HepG2 (cell line): ENCODE measurements at regions not wholly inside any gene's neighbourhood (a gene's known extent, or its start where the extent isn't known, plus 50 kb on each side); places are given as distances from the start of the nearest gene placed in this dataset.

Experiments used
- CEBPG ChIP-seq: IDR thresholded peaks from 2 replicates; pipeline ENCODE4 v1.6.1; 2016
- FOXK1 ChIP-seq: sonication (generic); formaldehyde crosslinking; IDR thresholded peaks from 2 replicates; pipeline ENCODE4 v1.4.0; 2020; ENCODE audit warnings: low read depth, missing genetic modification reagents, borderline replicate concordance
- ISX ChIP-seq: sonication (generic); formaldehyde crosslinking; conservative IDR thresholded peaks from 2 replicates; pipeline ENCODE4 v1.5.0; 2020; ENCODE audit warnings: missing genetic modification reagents
- MBNL3 ChIP-seq: fragments of 250-450 bp; sonication (Bioruptor Pico); conservative IDR thresholded peaks from 2 replicates; pipeline ENCODE4 v1.8.0; 2022; ENCODE audit warnings: mild to moderate bottlenecking, inconsistent platforms
- NONO ChIP-seq, 2 experiments: fragments of 450-650 bp in 1 of 2; sonication (generic) in 1 of 2; formaldehyde crosslinking in 1 of 2; IDR thresholded peaks in 1 of 2; conservative IDR thresholded peaks in 1 of 2; 2 replicates each; pipeline versions ENCODE4 v1.6.1 to v1.8.0; 2017 to 2022; ENCODE audit warnings: mild to moderate bottlenecking in 1 of 2, missing genetic modification reagents in 1 of 2, moderate library complexity in 1 of 2
- TF ChIP-seq, protein P1 (sequence below): sonication (generic); formaldehyde crosslinking; IDR thresholded peaks from 2 replicates; pipeline ENCODE4 v1.5.1; 2020; ENCODE audit warnings: mild to moderate bottlenecking, missing genetic modification reagents, moderate library complexity

DNA sequence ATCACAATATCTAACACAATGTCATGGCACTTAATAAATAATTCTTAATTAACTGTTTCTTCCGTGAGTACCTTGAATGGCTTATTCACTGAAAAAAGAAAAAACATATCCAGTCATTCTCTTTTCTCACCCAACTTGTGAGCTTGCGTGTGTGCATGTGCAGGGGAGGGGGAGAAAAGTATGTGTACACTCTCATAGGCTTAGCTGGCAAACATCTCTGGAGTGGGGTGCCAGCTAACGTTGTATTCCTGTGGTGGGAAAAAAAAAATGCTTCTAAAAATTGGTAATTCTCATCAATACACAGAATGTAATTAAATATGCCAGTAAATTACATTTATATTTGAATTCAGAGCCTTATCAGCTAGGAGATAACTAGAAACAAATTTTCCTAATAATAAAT is 291.9 kb upstream of the NOX3 start:
- TF ChIP-seq, protein P1, sequence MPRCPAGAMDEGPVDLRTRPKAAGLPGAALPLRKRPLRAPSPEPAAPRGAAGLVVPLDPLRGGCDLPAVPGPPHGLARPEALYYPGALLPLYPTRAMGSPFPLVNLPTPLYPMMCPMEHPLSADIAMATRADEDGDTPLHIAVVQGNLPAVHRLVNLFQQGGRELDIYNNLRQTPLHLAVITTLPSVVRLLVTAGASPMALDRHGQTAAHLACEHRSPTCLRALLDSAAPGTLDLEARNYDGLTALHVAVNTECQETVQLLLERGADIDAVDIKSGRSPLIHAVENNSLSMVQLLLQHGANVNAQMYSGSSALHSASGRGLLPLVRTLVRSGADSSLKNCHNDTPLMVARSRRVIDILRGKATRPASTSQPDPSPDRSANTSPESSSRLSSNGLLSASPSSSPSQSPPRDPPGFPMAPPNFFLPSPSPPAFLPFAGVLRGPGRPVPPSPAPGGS = no peak
- no peak for TF ChIP-seq FOXK1 (CRISPR knock-in tag)
- no peak for TF ChIP-seq ISX
- no peak for TF ChIP-seq NONO (IDR thresholded peaks at IDR 0.05)
- TF ChIP-seq NONO (CRISPR knock-in tag; conservative IDR thresholded peaks at IDR 0.05) = no peak
- TF ChIP-seq MBNL3 (CRISPR knock-in tag) = no peak
- no peak for TF ChIP-seq CEBPG (CRISPR knock-in tag)
